Adrenal gland (tissue), 9 donors: ENCODE measurements at regions not wholly inside any gene's neighbourhood (a gene's known extent, or its start where the extent isn't known, plus 50 kb on each side); places are given as distances from the start of the nearest gene placed in this dataset.

Source experiments
- DNase-seq, 7 donors: peaks; one replicate each; pipeline ENCODE4 v3.0.0-alpha.2; 2019 to 2020
- H3K27ac ChIP-seq, 5 donors: fragments of 200-600 bp; sonication (generic) in 4 of 5; 1 replicate in 3 of 5; 2 replicates in 2 of 5; pipeline versions ENCODE4 v1.5.1 to v1.8.0; 2016 to 2020; ENCODE audit warnings: mild to moderate bottlenecking in 1 of 5
- H3K27me3 ChIP-seq: fragments of 200-600 bp; 2 replicates; pipeline ENCODE4 v1.8.0; 2021
- H3K36me3 ChIP-seq, 2 donors: fragments of 200-600 bp; replicated peaks in 1 of 2; 1 replicate in 1 of 2; 2 replicates in 1 of 2; pipeline versions ENCODE4 v1.5.1 to v1.8.0; 2018 to 2022
- H3K4me1 ChIP-seq, 2 donors: fragments of 200-600 bp; replicated peaks in 1 of 2; 1 replicate in 1 of 2; 2 replicates in 1 of 2; pipeline versions ENCODE4 v1.5.1 to v1.8.0; 2018 to 2021
- H3K4me3 ChIP-seq, 4 donors: fragments of 200-600 bp; sonication (generic) in 3 of 4; one replicate each; pipeline ENCODE4 v1.5.1; 2016 to 2018
- H3K9me3 ChIP-seq, 3 donors: fragments of 200-600 bp; sonication (generic) in 1 of 3; replicated peaks in 1 of 3; 1 replicate in 2 of 3; 2 replicates in 1 of 3; pipeline versions ENCODE4 v1.5.1 to v1.8.0; 2016 to 2021
- POLR2A ChIP-seq, 2 donors: fragments of 450-650 bp; IDR thresholded peaks; one replicate each; pipeline ENCODE4 v1.6.1; 2017; ENCODE audit warnings: antibody characterized with exemption in 2 of 2, mild to moderate bottlenecking in 2 of 2, moderate library complexity in 1 of 2
- WGBS, 4 donors: extraction: QIAGEN DNeasy Blood & Tissue Kit in 2 of 4; methylation state at CpG; one replicate each; pipeline versions ENCODE4 v1.1.5 to v1.1.7; 2013 to 2017; 5-methylcytosine and 5-hydroxymethylcytosine counted together
- intact Hi-C, 2 donors: fragments of 100-400 bp; cut with DNase I; formaldehyde crosslinking; loops; one replicate each; pipeline versions ENCODE4 v1.14.1 to v1.15.0; 2022 to 2023
- TF ChIP-seq, protein P1 (sequence below), 6 experiments: fragments of 450-650 bp in 4 of 6; fragments of 200-600 bp in 2 of 6; sonication (generic) in 1 of 6; IDR thresholded peaks; 1 replicate in 5 of 6; 2 replicates in 1 of 6; pipeline versions ENCODE4 v1.5.1 to v1.8.0; 2016 to 2021; ENCODE audit warnings: antibody characterized with exemption in 6 of 6, mild to moderate bottlenecking in 2 of 6, moderate library complexity in 1 of 6
- donor health status: healthy with polysubstance abuse.
- donor health status: Bipolar disorder and iron deficiency.
- donor health status: DM: yes; HTN: yes; CAD: no.
- donor health status: DM: no; HTN: no; CAD: no.
- donor health status: DM: no; HTN: no; CAD: no.

DNA sequence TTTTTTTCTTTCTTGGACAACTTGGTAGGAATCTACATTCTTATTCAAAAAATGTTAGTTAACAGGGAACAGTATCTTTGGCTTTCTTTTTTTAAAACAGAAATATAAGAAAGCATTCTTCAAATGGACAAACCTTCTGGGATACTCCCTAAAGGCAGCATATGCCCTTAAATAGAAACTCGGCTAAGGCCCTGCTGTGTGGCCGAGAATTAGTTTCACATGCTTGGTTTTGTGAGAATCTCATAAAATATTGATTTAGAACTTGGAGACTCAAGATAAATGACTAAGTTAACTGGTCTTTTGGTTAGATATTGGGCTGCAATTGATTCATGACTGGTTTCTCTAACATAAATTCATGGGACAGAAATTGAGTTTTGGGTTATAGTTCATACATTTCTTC, 359.9 kb upstream of the XYLT1 start:
- Histone ChIP-seq H3K4me1 (peaks cover 0 to 7% of the 10 kb centered on the region in 2 donors), H3K9me3 (no peaks in the 10 kb centered on the region), H3K27ac (no peak overlapping the region), H3K27me3 (no peaks in the 10 kb centered on the region), H3K4me3 (no peak overlapping the region), H3K36me3 (no peaks in the 10 kb centered on the region)
- DNase-seq = no peak
- TF ChIP-seq, protein P1, sequence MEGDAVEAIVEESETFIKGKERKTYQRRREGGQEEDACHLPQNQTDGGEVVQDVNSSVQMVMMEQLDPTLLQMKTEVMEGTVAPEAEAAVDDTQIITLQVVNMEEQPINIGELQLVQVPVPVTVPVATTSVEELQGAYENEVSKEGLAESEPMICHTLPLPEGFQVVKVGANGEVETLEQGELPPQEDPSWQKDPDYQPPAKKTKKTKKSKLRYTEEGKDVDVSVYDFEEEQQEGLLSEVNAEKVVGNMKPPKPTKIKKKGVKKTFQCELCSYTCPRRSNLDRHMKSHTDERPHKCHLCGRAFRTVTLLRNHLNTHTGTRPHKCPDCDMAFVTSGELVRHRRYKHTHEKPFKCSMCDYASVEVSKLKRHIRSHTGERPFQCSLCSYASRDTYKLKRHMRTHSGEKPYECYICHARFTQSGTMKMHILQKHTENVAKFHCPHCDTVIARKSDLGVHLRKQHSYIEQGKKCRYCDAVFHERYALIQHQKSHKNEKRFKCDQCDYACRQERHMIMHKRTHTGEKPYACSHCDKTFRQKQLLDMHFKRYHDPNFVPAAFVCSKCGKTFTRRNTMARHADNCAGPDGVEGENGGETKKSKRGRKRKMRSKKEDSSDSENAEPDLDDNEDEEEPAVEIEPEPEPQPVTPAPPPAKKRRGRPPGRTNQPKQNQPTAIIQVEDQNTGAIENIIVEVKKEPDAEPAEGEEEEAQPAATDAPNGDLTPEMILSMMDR (IDR thresholded peaks at IDR 0.05) = no peak
- TF ChIP-seq POLR2A (IDR thresholded peaks at IDR 0.05) = no peak
- 64 to 82% (median 78%) methylated on average over 2 of the region's 2 CpGs for WGBS, 4 donors
- intact Hi-C loops = no loop called here

DNA sequence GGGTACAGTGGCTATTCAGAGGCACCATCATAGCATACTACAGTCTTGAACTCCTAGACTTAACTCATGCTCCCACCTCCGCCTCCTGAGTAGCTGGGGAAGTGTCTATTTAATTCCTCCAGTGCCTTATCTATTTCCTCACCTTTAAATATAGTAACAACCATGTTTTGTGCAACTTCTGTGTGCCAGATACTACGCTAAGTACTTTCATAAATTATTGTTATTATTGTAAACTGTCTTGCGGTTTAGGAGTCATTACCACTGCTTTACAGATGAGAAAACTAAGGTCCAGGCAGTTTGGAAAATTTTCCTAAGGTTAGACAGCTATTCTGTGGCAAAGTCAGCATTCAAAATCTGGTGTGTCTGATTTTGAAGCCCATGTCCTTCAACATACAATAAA, 359.1 kb upstream of the XYLT1 start:
- WGBS, 4 donors = 46 to 68% (median 59%) methylated on average over 3 of the region's 3 CpGs
- no peak overlapping the region for H3K4me3 ChIP-seq
- H3K27me3 ChIP-seq = no peaks in the 10 kb centered on the region
- peaks cover 0 to 7% of the 10 kb centered on the region in 2 donors for H3K4me1 ChIP-seq
- no peak for TF ChIP-seq POLR2A (IDR thresholded peaks at IDR 0.05)
- TF ChIP-seq, protein P1 (IDR thresholded peaks at IDR 0.05) = no peak
- no peaks in the 10 kb centered on the region for H3K9me3 ChIP-seq
- intact Hi-C loops = no loop called here
- H3K36me3 ChIP-seq = no peaks in the 10 kb centered on the region
- no peak overlapping the region for H3K27ac ChIP-seq
- DNase-seq = no peak

DNA sequence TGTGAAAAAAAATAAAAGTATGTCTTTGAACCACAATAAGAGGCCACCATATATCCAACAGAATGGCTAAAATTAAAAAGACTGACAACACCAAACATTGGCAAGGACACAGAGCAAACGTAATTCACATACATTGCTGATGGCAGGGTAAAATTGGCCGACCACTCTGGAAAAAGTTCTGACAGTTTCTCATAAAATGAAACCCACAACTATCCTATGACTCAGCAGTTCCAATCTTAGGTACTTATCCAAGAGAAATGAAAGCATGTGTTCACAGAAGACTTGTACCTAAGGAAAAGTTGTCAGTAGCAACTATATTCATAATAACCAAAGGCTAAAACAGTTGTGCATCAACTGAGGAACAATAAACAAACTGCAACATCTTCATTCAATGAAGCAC, 357.3 kb upstream of the XYLT1 start:
- Histone ChIP-seq H3K27me3 (no peaks in the 10 kb centered on the region), H3K36me3 (no peaks in the 10 kb centered on the region), H3K9me3 (no peaks in the 10 kb centered on the region), H3K27ac (no peak overlapping the region), H3K4me3 (no peak overlapping the region), H3K4me1 (peaks cover 0 to 7% of the 10 kb centered on the region in 2 donors)
- peak in 1 of 7 donors; percentile 30 for DNase-seq
- intact Hi-C loops = no loop called here
- 8 to 19% (median 14%) methylated on average over 2 of the region's 2 CpGs for WGBS, 4 donors
- no peak for TF ChIP-seq POLR2A (IDR thresholded peaks at IDR 0.05)
- TF ChIP-seq, protein P1 (IDR thresholded peaks at IDR 0.05) = no peak

GRCh38 chr16:17827313-17827712, 356.6 kb upstream of the XYLT1 start:
- intact Hi-C loops = no loop called here
- no peak for DNase-seq
- Histone ChIP-seq H3K4me3 (no peak overlapping the region), H3K27ac (no peak overlapping the region), H3K4me1 (peaks cover 0 to 7% of the 10 kb centered on the region in 2 donors), H3K9me3 (no peaks in the 10 kb centered on the region), H3K36me3 (no peaks in the 10 kb centered on the region), H3K27me3 (no peaks in the 10 kb centered on the region)
- 85 to 89% (median 87%) methylated on average over 1 of the region's 1 CpG for WGBS, 4 donors
- TF ChIP-seq, protein P1 (IDR thresholded peaks at IDR 0.05) = no peak
- TF ChIP-seq POLR2A (IDR thresholded peaks at IDR 0.05) = no peak
